GM18519 (cell line): ENCODE measurements at regions not wholly inside any gene's neighbourhood (a gene's known extent, or its start where the extent isn't known, plus 50 kb on each side); places are given as distances from the start of the nearest gene placed in this dataset.
"Not testable (repeated sequence)": the region's sequence is repeated elsewhere in the genome, so short reads cannot be mapped to it uniquely, and the experiment has no call there.

Source experiments
- ATAC-seq: cut with Tn5 transposase; IDR thresholded peaks from one replicate; pipeline ENCODE4 v1.9.1; 2021; ENCODE audit warnings: mild to moderate bottlenecking, moderate library complexity; ENCODE audit not compliant: unreplicated experiment, low FRiP score

DNA sequence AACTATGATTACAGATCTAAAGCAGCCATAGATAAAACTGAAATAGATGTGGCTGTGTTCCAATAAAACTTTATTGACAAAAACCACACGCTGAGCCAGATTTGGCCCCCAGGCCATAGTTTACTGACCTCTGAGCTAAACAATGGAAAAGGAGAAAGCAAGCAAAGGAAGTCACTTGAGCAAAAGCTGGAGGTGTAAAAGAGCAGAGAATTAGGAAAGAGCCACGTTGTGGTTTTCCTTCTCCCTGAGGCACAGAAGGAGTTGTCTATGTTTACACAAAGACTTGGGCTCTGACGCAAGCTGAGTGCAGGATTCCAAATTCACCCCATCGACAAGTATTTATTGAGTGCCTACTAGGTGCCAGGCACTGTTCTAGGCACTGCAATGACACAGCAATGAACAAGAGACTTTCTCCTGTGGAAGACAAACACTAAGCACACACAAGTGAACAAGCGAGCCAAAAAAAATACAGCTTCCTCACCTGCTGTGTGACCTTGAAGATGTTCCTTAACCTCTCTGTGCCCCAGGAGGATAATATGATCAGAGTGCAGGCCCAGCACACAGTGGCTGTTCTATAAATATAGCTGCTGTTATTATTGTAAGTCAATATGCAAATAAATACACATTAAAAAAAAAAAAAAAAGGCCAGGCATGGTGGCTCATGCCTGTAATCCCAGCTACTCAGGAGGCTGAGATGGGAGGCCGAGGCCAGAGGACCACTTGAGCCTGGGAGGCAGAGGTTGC is 75.4 kb upstream of the PTPN1 start:
- ATAC-seq: no peak

DNA sequence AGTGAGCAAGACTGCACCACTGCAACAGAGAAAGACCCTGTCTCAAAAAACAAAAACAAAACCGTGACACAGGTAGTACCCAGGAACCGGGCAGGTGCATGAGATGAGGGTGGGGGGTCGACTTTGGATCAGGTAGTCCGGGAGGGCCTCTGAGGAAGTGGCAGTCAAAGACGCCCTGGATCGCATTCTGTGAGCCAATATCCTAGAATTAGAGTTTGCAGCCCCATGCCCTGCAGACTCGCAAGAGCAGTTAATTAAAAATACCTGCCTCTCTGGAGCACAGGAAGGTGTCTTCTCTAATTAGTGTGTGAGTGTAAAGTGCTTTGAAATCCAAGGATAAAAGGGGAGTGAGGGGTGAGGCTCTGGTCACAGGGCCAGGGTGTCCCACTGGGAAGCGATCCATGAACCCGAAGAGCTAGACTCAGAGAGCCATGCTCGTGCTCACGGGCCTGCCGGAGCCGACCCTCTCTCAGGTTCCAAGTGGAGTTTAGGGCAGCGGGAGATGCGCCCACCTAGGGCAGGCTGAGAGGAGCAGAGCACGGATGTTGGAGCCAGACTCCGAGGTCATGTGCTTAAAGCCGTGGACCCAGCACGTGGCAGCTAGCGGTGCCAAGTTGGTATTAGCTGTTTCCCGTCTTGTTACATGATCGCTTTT is 74.7 kb upstream of the PTPN1 start:
- ATAC-seq: no peak

DNA sequence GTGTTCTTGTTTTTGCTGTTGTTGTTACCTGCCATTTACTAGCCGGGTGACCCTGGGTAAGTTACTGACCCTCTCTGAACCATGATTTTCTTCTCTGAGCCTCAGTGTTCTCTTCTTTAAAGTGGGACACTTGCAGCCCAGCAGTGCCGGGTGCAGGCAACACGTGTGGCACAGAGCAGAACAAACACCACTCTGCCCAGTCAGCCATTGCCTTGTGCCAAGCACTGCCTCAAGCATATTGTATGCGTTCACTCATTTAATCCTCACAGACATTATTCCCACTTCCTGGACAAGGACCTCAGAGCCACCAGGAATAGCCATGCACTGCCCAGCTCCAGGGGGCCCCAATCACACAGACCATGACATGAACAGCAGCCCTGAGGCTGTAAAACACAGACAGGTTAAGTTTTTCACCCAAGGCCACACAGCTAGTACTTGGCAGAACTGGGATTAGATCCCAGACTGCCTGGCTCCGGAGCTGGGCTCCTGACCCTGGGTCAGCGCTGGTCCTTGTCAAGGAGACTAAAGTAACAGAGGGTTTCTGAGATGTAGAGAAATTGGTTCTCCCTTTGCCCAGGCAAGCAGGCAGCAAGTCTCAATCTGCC is 74.0 kb upstream of the PTPN1 start:
- no peak for ATAC-seq

DNA sequence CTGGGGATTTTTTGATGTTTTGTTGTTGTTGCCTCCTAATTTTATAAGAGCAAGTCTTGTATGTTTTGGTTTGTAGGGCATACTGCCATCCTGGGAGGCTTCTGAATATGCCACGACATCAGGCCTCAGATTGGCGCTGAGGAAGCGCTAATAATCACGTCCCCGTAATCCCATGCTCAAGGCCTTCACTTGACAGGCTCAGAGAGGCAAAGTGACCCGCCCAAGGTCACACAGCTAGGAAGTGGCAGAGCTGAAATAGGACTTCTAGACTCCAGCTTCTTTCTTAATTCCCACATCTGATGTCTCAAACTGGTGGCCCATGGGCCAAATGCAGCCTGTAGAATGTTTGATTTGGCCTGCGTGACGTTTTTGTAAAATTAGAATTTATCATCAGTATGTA is 73.5 kb upstream of the PTPN1 start:
- ATAC-seq: no peak

DNA sequence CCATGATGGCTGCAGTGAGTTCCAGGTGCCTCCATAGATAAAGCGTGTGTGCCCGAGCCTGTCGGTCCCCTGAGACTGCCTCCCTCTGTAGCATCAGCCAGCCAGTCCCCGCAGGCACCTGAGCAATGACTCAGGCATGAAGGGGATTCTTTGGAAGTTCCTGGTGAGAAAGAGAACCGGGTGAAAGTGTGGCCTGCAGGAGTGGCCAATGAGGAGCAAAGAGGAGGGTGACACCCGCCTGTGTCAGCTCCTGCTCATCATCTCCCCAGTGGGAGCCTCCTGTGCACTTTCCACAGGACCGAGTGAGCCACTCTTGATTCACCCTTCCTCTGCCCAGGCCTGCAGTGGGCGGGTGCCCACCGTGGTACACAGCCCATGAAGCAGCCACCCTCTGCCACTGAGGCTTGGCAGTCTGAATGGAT is 71.2 kb upstream of the PTPN1 start:
- no peak for ATAC-seq

DNA sequence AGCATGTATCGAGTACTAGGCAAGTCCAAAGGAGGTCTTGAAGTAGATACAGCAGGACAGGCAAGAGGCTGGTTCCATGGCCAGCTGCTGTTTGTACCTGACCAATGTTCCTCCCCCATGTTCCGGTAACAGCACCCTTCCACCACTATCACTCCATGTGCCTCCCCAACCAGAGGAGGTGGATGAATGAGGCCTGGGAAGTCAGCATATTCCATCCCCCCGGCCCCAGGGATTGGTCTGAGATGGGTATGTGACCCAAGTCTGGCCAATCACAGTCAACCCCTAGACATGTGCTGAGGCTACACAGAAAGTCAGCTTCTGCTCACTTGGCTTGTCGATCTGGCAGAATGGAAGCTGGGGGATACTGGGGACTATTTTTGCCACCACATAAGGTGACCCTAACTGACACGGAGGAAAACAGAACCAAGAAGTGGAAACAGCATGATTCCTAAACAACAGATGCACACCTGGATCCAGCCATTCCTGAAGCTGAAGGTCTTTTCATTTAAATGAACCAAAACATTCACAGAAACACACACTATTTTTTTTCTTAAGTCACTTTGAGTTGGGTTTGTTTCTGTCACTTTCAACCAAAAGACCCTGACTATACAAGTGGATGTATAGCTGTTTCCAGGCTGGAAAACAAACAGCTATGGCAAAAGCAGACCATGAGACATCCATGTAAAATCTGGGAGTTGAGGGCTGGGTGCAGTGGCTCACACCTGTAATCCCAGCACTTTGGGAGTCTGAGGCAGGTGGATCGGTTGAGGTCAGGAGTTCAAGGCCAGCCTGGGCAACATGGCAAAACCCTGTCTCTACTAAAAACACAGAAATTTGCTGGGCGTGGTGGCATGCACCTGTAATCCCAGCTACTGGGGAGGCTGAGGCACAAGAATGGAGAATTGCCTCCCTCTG is 70.4 kb upstream of the PTPN1 start:
- no peak for ATAC-seq

DNA sequence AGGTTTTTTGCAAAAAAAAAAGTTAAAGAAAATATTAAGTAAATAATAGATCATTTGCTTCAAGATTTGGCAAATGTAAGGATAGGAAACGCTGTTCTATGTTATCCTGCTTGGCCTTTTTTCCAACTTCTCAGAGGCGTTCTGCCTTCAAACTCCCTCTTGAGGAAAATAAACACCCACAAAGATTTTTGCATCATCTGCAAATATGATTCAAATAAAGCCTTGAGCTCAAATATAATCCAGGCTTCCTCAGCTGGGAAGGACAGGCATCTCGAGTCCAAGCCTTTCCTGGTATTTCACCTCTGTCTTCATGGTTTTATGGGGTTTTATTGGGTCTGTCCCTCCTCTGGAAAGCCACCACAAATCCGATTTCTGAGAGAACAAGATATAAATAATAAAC is 67.7 kb upstream of the PTPN1 start:
- ATAC-seq: no peak

DNA sequence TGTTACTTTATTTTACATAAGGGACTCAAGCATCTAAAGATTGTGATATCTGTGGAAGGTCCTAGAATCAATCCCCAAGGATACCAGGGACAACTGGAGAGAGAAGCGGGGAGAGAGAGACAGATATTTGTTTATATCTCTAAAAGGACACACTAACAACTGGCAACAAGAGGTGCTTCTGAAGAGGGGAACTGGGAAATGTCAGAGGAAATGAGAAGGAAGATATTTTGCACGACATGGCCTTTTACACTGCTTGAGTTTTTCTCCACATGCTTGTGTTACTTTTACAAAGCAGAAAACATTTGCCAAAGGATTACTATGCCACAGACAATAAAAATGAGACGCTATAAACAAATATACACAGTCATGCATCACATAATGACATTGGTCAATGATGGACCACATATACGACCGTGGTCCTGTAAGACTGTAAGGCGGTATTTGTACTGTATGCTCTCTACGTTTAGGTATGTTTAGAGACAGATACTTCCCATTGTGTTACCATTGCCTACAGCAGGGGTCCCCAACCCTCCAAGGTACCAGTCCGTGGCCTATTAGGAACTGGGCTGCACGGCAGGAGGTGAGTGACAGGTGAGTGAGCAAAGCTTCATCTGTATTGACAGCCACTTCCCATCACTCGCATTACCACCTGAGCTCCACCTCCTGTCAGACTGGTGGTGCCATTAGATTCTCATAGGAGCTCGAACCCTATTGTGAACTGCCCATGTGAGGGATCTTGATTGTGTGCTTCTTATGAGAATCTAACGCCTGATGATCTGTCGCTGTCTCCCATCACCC is 64.6 kb upstream of the PTPN1 start:
- ATAC-seq: no peak

DNA sequence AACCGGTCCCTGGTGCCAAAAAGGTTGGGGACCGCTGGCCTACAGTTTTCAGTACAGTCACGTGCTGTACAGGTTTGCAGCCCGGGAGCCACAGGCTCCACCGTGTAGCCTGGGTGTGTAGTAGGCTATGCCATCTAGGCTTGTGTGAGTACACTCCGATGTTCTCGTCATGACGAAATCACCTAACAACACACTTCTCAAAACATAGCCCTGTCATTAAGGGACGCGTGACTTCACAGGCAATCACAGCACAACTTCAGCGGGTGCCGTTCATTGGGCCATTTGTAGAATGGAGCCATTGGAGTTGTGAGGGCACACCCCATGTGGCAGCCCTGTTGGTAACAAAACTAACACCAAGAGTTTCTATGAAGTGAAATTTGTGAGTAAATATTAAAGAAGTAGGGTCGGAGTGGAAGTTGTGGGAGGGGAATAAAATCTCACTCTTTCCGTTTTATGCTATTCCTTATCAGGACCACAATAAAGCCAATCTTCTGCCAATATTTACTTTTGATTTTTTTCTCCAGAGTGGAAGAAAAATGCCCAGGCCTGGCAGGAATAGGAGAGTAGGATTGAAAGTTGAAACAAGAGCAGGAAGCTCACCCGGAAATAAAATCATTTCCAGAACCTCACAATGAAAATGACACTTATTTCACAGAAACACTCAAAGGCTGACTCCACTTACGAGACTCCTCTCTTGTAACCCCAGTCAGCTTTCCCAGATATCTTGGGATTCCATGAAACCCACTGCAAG is 63.7 kb upstream of the PTPN1 start:
- ATAC-seq: no peak

DNA sequence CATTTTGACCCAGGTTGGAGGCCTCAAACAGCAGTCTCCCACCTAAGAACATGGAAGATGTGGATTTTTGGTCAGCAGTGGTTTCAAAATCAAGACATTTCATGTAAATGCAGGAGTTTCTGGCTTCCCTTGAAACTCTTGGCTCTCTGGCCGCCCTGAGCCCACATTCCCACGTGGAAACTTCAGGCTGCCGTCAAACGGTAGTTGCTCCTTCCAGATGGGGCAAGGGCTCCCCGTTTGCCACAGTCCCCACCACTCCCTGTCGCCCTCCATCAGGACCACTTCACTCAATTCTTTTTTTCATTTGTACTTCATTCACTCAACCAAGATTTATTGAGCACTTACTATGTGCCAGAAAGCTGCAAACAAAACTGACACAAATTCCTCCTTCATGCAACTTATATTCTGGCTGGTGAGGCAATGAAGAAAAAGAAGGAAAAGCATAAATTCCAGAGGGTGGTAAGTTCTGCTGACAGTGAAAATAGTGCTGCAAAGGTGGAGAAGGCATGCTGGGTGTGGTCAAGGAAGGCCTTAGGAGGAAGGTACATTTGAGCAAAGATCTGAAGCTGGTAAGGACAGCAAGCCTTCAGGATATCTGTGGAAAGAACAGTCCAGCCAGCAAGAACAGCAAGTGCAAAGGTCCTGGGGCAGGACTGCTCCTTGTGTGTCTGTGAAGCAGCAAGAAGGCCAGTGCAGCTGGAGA is 62.9 kb upstream of the PTPN1 start:
- ATAC-seq: no peak

DNA sequence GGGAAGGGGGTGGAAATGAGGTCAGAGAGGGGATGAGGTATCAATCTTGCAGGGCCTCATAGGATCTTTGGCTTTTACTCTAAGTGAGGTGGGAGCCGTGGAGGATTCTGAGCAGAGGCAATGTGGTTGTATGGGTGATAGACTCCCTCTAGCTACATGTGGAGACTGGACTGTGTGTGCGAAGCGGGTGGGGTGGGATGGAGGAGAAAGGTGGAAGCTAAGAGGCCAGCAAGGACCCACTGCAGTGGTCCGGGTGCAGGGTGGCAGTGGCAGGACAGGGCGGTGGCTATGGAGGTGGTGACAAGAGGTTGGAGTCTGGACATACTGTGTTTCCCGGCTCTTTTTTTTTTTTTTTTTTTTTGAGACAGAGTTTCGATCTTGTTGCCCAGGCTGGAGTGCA is 62.4 kb upstream of the PTPN1 start:
- ATAC-seq: no peak

DNA sequence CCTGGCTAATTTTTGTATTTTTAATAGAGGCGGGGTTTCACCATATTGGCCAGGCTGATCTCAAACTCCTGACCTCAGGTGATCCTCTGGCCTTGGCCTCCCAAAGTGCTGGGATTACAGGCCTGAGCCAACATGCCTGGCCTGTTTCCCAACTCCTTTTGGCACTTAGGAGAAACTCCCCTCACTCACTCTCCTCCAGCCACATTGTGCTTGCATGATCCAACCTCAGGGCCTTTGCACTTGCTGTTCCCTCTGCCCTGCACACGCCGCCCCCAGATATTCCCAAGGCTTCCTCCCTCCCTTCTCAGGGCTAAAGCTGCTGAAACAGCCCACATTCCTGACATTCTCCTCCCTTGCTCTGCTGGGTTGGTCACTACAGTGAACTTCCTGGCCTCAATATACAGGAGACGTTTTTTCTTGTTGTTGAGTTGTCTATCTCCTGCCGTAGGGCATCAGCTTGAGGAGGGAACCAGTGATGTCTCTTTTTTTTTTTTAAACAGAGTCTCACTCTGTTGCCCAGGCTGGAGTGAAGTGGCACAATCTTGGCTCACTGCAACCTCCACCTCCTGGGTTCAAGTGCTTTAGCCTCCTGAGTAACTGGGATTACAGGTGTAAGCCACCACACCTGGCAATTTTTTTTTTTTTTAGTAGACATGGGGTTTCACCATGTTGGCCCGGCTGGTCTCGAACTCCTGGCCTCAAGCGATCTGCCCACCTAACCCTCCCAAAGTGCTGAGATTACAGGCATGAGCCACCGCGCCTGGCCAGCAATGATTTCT is 61.4 kb upstream of the PTPN1 start:
- not testable (repeated sequence) for ATAC-seq

DNA sequence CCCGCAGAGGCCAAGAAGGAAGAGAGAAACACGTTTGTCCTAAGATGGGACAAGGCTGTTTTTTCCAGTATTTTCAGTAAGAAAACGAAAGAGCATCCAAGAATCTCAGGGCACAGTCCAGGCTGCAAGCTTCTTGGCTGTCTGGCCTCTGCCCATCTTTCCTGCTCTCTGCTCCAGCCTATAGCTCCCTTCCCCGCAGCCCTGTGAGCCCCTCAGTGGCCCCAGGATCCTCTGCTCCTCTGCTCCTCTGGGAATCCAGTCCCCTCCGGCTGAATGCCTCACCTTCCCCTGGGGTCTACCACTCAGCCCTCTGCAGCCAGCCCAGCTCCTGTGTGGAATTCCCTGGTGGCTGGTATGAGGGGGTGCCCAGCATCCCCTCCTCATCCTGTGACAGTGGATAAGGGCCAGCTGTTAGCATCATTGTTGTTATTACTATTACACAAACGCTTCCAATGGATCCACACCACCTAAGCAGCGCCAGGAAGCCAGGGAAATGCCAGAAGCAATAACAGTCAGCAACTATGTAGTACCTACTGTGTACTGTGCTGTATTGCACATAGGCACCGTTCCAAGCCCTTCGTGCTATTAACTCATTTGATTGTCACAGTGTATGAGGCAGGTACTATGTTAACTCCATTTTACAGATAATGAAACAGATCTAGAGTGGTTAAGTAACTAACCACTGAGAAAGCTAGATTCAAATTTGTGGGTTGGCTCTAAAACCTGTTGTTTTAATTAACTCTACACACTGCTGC is 60.3 kb upstream of the PTPN1 start:
- peak; percentile 43 for ATAC-seq

DNA sequence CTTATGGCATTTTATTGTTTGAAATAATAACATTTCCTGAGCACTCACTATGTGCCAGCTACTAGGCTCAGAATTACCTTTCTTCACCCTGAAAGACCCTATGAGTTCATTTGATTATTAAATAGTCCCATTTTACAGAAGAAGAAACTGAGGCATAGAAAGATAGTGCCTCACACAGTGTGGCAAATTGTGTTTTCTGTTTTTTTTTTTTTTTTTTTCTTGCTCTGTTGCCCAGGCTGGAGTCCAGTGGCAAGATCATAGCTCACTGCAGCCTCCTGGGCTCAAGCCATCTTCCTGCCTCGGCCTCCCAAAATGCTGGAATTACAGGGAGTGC is 59.7 kb upstream of the PTPN1 start:
- no peak for ATAC-seq

DNA sequence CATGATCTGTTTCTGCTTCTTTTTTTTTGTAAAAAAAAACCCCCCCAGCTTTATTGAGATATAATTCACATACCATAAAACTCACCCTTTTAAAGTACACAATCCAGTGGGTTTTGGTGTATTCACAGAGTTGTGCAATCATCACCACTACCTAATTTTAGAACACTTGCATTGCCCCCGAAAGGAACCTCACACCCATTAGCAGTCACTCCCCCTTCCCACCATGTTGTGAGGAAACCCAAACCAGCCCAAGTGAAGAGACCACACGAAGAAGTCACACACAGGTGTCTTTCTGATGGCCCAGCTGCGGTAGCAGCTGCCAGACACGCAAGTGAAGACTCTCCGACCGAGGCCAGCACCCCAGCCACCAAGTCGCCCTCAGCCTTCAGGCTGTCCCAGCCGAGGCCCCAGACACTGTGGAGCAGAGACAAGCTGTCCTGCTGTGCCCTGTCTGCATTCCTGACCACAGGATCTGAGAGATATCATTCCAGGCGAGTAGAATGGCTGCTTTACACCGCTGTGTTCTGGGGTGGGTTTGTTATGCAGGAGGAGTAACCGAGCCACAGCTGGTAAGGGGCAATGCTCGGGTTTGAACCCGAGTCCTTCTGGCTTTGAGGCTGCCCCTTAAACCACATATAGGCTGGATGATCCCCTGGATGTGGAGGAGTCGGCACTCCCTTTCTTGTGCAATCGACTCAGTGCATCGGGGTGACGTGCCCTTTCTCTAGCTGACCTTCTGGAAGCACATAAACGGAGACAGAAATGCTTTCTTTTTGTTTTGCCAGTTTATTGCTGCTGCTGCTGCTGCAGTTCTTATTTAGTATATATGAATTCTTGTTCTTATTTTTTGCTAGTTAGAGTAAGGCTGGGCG is 59.1 kb upstream of the PTPN1 start:
- peak; percentile 56 for ATAC-seq

DNA sequence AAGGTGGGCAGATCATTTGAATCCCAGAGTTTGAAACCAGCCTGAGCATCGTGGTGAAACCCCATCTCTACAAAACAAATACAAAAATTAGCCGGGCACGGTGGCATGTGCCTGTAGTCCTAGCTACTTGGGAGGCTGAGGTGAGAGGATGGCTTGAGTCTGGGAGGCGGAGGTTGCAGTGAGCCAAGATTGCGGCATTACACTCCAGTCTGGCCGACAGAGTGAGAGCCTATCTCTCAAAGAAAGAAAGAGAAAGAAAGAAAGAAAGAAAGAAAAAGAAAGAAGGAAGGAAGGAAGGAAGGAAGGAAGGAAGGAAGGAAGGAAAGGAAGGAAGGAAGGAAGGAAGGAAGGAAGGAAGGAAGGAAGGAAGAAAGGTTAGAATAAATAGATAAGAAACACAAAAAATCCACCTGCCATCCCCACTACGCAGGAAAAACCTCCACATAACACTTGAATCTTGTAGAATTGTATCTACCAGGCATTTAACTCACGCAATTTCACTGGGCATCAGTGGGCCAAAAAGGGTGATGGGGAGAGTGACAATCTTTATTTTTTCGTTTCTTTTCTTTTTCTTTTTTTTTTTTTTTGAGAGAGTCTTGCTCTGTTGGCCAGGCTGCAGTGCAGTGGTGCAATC is 58.3 kb upstream of the PTPN1 start:
- not testable (repeated sequence) for ATAC-seq
